ENCODE measurements at regions not wholly inside any gene's neighbourhood (a gene's known extent, or its start where the extent isn't known, plus 50 kb on each side); places are given as distances from the start of the nearest gene placed in this dataset.

DNA sequence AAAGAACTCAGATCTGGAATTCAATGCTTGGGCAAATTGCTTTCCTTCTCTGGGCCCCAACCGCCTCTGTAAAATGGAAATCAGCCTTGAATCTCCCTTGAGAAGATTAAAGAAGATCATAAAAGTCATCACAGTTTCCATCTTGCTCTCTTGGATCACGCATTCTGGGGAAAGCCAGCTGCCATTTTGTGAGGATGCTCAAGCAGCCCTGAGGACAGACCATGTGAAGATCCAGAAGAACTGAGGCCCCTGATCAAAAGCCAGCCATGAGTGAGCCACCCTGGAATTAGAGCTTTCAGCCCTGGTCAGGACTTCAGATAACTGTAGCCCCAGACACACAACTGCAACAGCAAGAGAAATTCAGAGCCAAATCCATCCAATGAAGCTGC is 229.3 kb downstream of the MN1 start:
- no peak for TF ChIP-seq CTCF (IDR thresholded peaks at IDR 0.05; ENCODE audit: insufficient read depth, low read depth, low read length)
- TF ChIP-seq EZH2 (IDR thresholded peaks at IDR 0.05; ENCODE audit: insufficient read depth, low read length): no peak

Measured in astrocyte (in vitro differentiated cells and primary cell).